CD4-positive, alpha-beta memory T cell (primary cell): ENCODE measurements at regions not wholly inside any gene's neighbourhood (a gene's known extent, or its start where the extent isn't known, plus 50 kb on each side); places are given as distances from the start of the nearest gene placed in this dataset.
A peak's percentile ranks its signal among the peaks of the same experiment; 100 is the strongest.

Source experiments
- CTCF ChIA-PET: fragments of 350-600 bp; sonication (Branson Sonifier 250); formaldehyde crosslinking; loops from one replicate; lab custom pipeline; 2021; ENCODE audit warnings: inconsistent platforms; ENCODE audit not compliant: partially characterized antibody; lab: Charles Lee
- POLR2A ChIA-PET: fragments of 350-600 bp; sonication (Branson Sonifier 250); formaldehyde crosslinking; loops from one replicate; lab custom pipeline; 2021; ENCODE audit not compliant: partially characterized antibody; lab: Charles Lee
- DNase-seq, 5 donors: peaks; one replicate each; pipeline versions ENCODE4 v3.0.0 to v3.0.0-alpha.2; 2020 to 2022; ENCODE audit warnings: mixed read lengths in 1 of 5
- H3K27ac ChIP-seq: one replicate; pipeline ENCODE4 v1.7.0; 2013; ENCODE audit warnings: low read depth, low read length
- H3K27me3 ChIP-seq: 2 replicates; pipeline ENCODE4 v1.7.0; 2013; ENCODE audit warnings: mild to moderate bottlenecking, low read length, moderate library complexity; ENCODE audit not compliant: insufficient read depth
- H3K36me3 ChIP-seq: 2 replicates; pipeline ENCODE4 v1.7.0; 2013; ENCODE audit warnings: mild to moderate bottlenecking, low read length, moderate library complexity; ENCODE audit not compliant: insufficient read depth
- H3K4me1 ChIP-seq: 2 replicates; pipeline ENCODE4 v1.7.0; 2013; ENCODE audit warnings: mild to moderate bottlenecking, low read length, moderate library complexity; ENCODE audit not compliant: insufficient read depth
- H3K4me3 ChIP-seq, 2 donors: one replicate each; pipeline ENCODE4 v1.7.0; 2013; ENCODE audit warnings: low read length in 2 of 2, mild to moderate bottlenecking in 1 of 2
- H3K9me3 ChIP-seq, 2 donors: one replicate each; pipeline ENCODE4 v1.7.0; 2013; ENCODE audit warnings: low read length in 2 of 2, control low read depth in 1 of 2; ENCODE audit not compliant: control insufficient read depth in 1 of 2
- H3K27ac Mint-ChIP-seq, 7 donors: one replicate each; pipeline ENCODE4 v1.8.0; 2020 to 2021; ENCODE audit warnings: mixed read lengths in 7 of 7, mild to moderate bottlenecking in 6 of 7, inconsistent platforms in 3 of 7, moderate library complexity in 3 of 7
- H3K27me3 Mint-ChIP-seq, 2 donors: one replicate each; pipeline ENCODE4 v1.8.0; 2020 to 2021; ENCODE audit warnings: mixed read lengths in 2 of 2
- H3K36me3 Mint-ChIP-seq, 2 donors: one replicate each; pipeline ENCODE4 v1.8.0; 2020 to 2021; ENCODE audit warnings: mixed read lengths in 2 of 2, inconsistent platforms in 1 of 2, mild to moderate bottlenecking in 1 of 2
- H3K4me1 Mint-ChIP-seq, 4 donors: one replicate each; pipeline ENCODE4 v1.8.0; 2020 to 2021; ENCODE audit warnings: mixed read lengths in 4 of 4, mild to moderate bottlenecking in 1 of 4
- H3K4me3 Mint-ChIP-seq, 8 donors: one replicate each; pipeline ENCODE4 v1.8.0; 2020 to 2021; ENCODE audit warnings: mixed read lengths in 8 of 8, mild to moderate bottlenecking in 7 of 8, moderate library complexity in 6 of 8, inconsistent platforms in 3 of 8
- H3K9me3 Mint-ChIP-seq, 8 donors: one replicate each; pipeline ENCODE4 v1.8.0; 2020 to 2021; ENCODE audit warnings: mixed read lengths in 8 of 8, mild to moderate bottlenecking in 5 of 8, inconsistent platforms in 3 of 8, moderate library complexity in 1 of 8
- intact Hi-C: fragments of 100-400 bp; cut with micrococcal nuclease; formaldehyde crosslinking; loops from one replicate; pipeline ENCODE4 v1.15.1; 2023

GRCh38 chr6:40794586-40794985, 207.4 kb upstream of the LRFN2 start:
- H3K4me3 Mint-ChIP-seq, result no peak overlapping the region
- no peaks in the 10 kb centered on the region for H3K36me3 ChIP-seq
- ChIA-PET POLR2A (no interaction called here), CTCF (no interaction called here)
- H3K4me1 Mint-ChIP-seq, result peaks cover 3 to 14% (median 9%) of the 10 kb centered on the region in 4 donors
- no peaks in the 10 kb centered on the region for H3K9me3 Mint-ChIP-seq
- H3K27ac Mint-ChIP-seq, result no peak overlapping the region
- H3K4me1 ChIP-seq, result peaks cover 3% of the 10 kb centered on the region
- intact Hi-C loops, result no loop called here
- no peaks in the 10 kb centered on the region for H3K27me3 ChIP-seq
- H3K27ac ChIP-seq, result no peak overlapping the region
- no peaks in the 10 kb centered on the region for H3K9me3 ChIP-seq
- DNase-seq, result no peak
- no peak overlapping the region for H3K4me3 ChIP-seq
- peaks cover 0 to 3% of the 10 kb centered on the region in 2 donors for H3K27me3 Mint-ChIP-seq
- no peaks in the 10 kb centered on the region for H3K36me3 Mint-ChIP-seq

- Mint-ChIP-seq H3K9me3 (peaks cover 0 to 2% (median 0%) of the 10 kb centered on the region in 8 donors), H3K27ac (no peak overlapping the region)
Measured at GRCh38 chr6:40792183-40792582, 205.0 kb upstream of the LRFN2 start.

GRCh38 chr6:40791004-40791403, 203.8 kb upstream of the LRFN2 start:
- H3K27ac ChIP-seq, result no peak overlapping the region
- H3K4me1 ChIP-seq, result peaks cover 18% of the 10 kb centered on the region
- Mint-ChIP-seq H3K4me1 (peaks cover 16 to 32% (median 25%) of the 10 kb centered on the region in 4 donors), H3K9me3 (peaks cover 0 to 2% (median 0%) of the 10 kb centered on the region in 8 donors), H3K4me3 (no peak overlapping the region), H3K27ac (peak overlapping the region in 1 of 7 donors; percentile 54), H3K27me3 (peaks cover 0 to 2% of the 10 kb centered on the region in 2 donors), H3K36me3 (no peaks in the 10 kb centered on the region)
- CTCF ChIA-PET, result no interaction called here
- H3K27me3 ChIP-seq, result no peaks in the 10 kb centered on the region
- intact Hi-C loops, result no loop called here
- POLR2A ChIA-PET, result no interaction called here
- H3K4me3 ChIP-seq, result no peak overlapping the region
- H3K36me3 ChIP-seq, result no peaks in the 10 kb centered on the region
- no peak for DNase-seq
- no peaks in the 10 kb centered on the region for H3K9me3 ChIP-seq

More at GRCh38 chr6:40792183-40792582, 205.0 kb upstream of the LRFN2 start:
- ChIA-PET CTCF (no interaction called here), POLR2A (no interaction called here)
- intact Hi-C loops, result no loop called here
- no peak overlapping the region for H3K4me3 Mint-ChIP-seq
- H3K36me3 ChIP-seq, result no peaks in the 10 kb centered on the region
- H3K9me3 ChIP-seq, result no peaks in the 10 kb centered on the region
- H3K4me1 ChIP-seq, result peaks cover 18% of the 10 kb centered on the region
- no peak for DNase-seq
- H3K4me3 ChIP-seq, result no peak overlapping the region
- H3K27me3 Mint-ChIP-seq, result peaks cover 0 to 3% of the 10 kb centered on the region in 2 donors
- H3K36me3 Mint-ChIP-seq, result no peaks in the 10 kb centered on the region
- no peaks in the 10 kb centered on the region for H3K27me3 ChIP-seq
- peaks cover 16 to 32% (median 25%) of the 10 kb centered on the region in 4 donors for H3K4me1 Mint-ChIP-seq
- no peak overlapping the region for H3K27ac ChIP-seq

DNA sequence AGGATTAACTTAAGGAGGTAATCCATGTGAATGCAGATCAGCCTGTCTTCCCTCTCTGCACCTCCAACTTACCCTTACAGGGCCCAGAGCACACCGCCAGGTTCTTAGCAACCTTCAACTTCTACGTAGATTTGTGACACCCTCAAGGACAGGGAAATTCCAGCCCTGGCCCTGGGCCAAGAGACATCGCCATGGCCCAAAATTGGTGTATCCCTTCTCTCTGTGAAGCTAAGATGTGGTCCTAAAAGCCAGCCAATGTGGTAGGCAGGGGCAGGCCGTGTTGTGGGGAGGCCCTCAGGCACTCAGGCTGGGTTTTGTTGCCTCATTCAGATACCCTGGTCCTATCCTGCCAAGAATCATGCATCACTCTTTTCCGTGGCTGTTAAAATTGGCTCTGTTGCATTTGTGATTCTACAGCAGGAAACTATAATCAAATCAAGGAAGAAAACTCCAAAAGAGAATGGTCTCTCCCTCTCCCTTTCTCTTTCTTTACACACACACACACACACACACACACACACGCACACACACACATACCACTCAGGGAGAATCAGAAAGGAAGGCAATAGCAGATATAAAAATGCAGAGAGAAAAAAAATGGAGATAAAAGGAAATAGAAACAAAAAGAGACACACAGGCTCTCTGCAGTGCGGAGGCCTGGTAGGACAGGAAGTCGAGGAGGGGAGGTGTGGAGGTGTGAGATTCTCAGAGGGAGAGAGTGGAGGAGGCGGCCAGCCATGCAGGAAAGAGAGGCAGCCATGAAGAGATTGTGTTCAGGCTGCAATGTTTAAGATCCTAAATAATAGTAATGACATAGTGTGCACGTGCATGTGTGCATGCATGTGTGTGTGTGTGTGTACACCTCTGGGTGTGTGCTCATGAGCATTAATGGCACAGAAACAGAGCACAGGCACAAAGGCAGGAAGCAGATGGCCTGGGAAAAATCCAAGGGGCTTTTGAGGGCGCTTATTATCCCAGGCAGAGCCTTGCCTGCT, 201.8 kb upstream of the LRFN2 start:
- H3K4me1 Mint-ChIP-seq, result peaks cover 16 to 32% (median 25%) of the 10 kb centered on the region in 4 donors
- intact Hi-C loops, result no loop called here
- Histone ChIP-seq H3K4me3 (peak overlapping the region in 1 of 2 donors; percentile 11), H3K27me3 (no peaks in the 10 kb centered on the region), H3K36me3 (no peaks in the 10 kb centered on the region), H3K27ac (no peak overlapping the region), H3K9me3 (no peaks in the 10 kb centered on the region), H3K4me1 (peaks cover 18% of the 10 kb centered on the region)
- CTCF ChIA-PET, result no interaction called here
- no peaks in the 10 kb centered on the region for H3K36me3 Mint-ChIP-seq
- peaks cover 0 to 2% (median 0%) of the 10 kb centered on the region in 8 donors for H3K9me3 Mint-ChIP-seq
- POLR2A ChIA-PET, result no interaction called here
- H3K27me3 Mint-ChIP-seq, result peaks cover 2 to 4% of the 10 kb centered on the region in 2 donors
- DNase-seq, result peak; percentile 17 to 64 (median 26)
- peak overlapping the region; percentile 30 to 94 (median 93) for H3K27ac Mint-ChIP-seq
- peak overlapping the region; percentile 57 to 84 (median 70) for H3K4me3 Mint-ChIP-seq

- no peaks in the 10 kb centered on the region for H3K36me3 Mint-ChIP-seq
- H3K9me3 ChIP-seq, result no peaks in the 10 kb centered on the region
- no peak overlapping the region for H3K27ac Mint-ChIP-seq
- H3K9me3 Mint-ChIP-seq, result no peaks in the 10 kb centered on the region
- ChIA-PET POLR2A (no interaction called here), CTCF (no interaction called here)
- peaks cover 2 to 7% of the 10 kb centered on the region in 2 donors for H3K27me3 Mint-ChIP-seq
- no peaks in the 10 kb centered on the region for H3K4me1 Mint-ChIP-seq
- DNase-seq, result no peak
- no peaks in the 10 kb centered on the region for H3K27me3 ChIP-seq
- no peaks in the 10 kb centered on the region for H3K36me3 ChIP-seq
- no peaks in the 10 kb centered on the region for H3K4me1 ChIP-seq
- H3K4me3 ChIP-seq, result no peak overlapping the region
- H3K27ac ChIP-seq, result no peak overlapping the region
- H3K4me3 Mint-ChIP-seq, result no peak overlapping the region
- intact Hi-C loops, result no loop called here
Measured at GRCh38 chr6:40782355-40782754, 195.2 kb upstream of the LRFN2 start.

- POLR2A ChIA-PET, result no interaction called here
- DNase-seq, result no peak
- H3K27me3 Mint-ChIP-seq, result peaks cover 2 to 7% of the 10 kb centered on the region in 2 donors
- Histone ChIP-seq H3K27ac (no peak overlapping the region), H3K4me1 (no peaks in the 10 kb centered on the region), H3K27me3 (no peaks in the 10 kb centered on the region), H3K9me3 (no peaks in the 10 kb centered on the region), H3K4me3 (no peak overlapping the region), H3K36me3 (no peaks in the 10 kb centered on the region)
- H3K36me3 Mint-ChIP-seq, result no peaks in the 10 kb centered on the region
- no peaks in the 10 kb centered on the region for H3K4me1 Mint-ChIP-seq
- intact Hi-C loops, result no loop called here
- no peaks in the 10 kb centered on the region for H3K9me3 Mint-ChIP-seq
- CTCF ChIA-PET, result no interaction called here
- H3K4me3 Mint-ChIP-seq, result no peak overlapping the region
- no peak overlapping the region for H3K27ac Mint-ChIP-seq
Measured at GRCh38 chr6:40780637-40781036, 193.5 kb upstream of the LRFN2 start.

DNA sequence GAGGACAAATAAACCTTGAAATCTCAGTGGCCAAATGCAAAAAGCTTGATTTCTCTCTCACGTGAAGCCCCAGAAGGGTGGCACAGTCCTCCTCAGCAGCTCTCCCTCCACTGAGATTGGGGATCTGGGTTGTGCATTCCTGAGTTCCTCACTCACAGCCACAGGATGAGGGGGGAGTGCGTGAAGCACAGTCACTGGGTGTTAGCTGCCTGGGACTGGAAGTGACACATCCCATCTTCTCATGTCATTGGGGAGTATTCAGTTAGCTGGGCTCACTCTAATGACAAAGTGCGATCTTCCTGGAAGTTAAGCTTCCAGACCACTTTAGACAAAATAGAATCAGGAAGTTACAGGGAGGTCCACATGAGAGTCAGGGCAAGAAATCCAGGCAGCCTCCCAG, 192.2 kb upstream of the LRFN2 start:
- Mint-ChIP-seq H3K4me1 (no peaks in the 10 kb centered on the region), H3K36me3 (no peaks in the 10 kb centered on the region), H3K27me3 (peaks cover 2 to 5% of the 10 kb centered on the region in 2 donors), H3K9me3 (peaks cover 0 to 2% (median 0%) of the 10 kb centered on the region in 8 donors), H3K4me3 (no peak overlapping the region), H3K27ac (no peak overlapping the region)
- intact Hi-C loops, result no loop called here
- Histone ChIP-seq H3K36me3 (no peaks in the 10 kb centered on the region), H3K4me3 (no peak overlapping the region), H3K27ac (no peak overlapping the region), H3K4me1 (no peaks in the 10 kb centered on the region), H3K27me3 (no peaks in the 10 kb centered on the region), H3K9me3 (no peaks in the 10 kb centered on the region)
- ChIA-PET POLR2A (no interaction called here), CTCF (interaction anchor here (0.6 kb wide), 1 partner anchor 77 kb away, joined by 3 read pairs; no protein-coding TSS in a partner anchor)
- no peak for DNase-seq
